H1 (cell line): ENCODE measurements at regions not wholly inside any gene's neighbourhood (a gene's known extent, or its start where the extent isn't known, plus 50 kb on each side); places are given as distances from the start of the nearest gene placed in this dataset.

Experiments used
- CTCF ChIP-seq, 3 experiments: IDR thresholded peaks; 1 replicate in 2 of 3; 2 replicates in 1 of 3; pipeline versions ENCODE4 v1.5.1 to v1.6.1; 2011; ENCODE audit warnings: low read length in 3 of 3, mild to moderate bottlenecking in 3 of 3, inconsistent platforms in 2 of 3, low read depth in 1 of 3, moderate library complexity in 1 of 3; ENCODE audit not compliant: insufficient read depth in 1 of 3; ENCODE audit errors: control extremely low read depth in 1 of 3
- EZH2 ChIP-seq: fragments of 200-600 bp; sonication (generic); IDR thresholded peaks from 2 replicates; pipeline ENCODE4 v1.7.1; 2012; ENCODE audit warnings: low read depth, mild to moderate bottlenecking, moderate library complexity, low read length, inconsistent platforms; ENCODE audit not compliant: severe bottlenecking
- RAD21 ChIP-seq, 2 experiments: IDR thresholded peaks in 1 of 2; conservative IDR thresholded peaks in 1 of 2; 2 replicates each; pipeline ENCODE4 v1.6.1; 2011; ENCODE audit warnings: low read depth in 2 of 2, low read length in 2 of 2, improper control_type of control experiment in 1 of 2, inconsistent platforms in 1 of 2, mild to moderate bottlenecking in 1 of 2, moderate library complexity in 1 of 2
- SIN3A ChIP-seq, 2 experiments: IDR thresholded peaks in 1 of 2; conservative IDR thresholded peaks in 1 of 2; 2 replicates each; pipeline ENCODE4 v1.6.1; 2011 to 2012; ENCODE audit warnings: low read length in 2 of 2, improper control_type of control experiment in 1 of 2, low read depth in 1 of 2, mild to moderate bottlenecking in 1 of 2

- TF ChIP-seq SIN3A (conservative IDR thresholded peaks at IDR 0.05 in 1 of 2, IDR thresholded peaks at IDR 0.05 in 1 of 2; ENCODE audit: low read depth in 1 of 2, low read length in 2 of 2) (no peak), RAD21 (IDR thresholded peaks at IDR 0.05 in 1 of 2, conservative IDR thresholded peaks at IDR 0.05 in 1 of 2; ENCODE audit: low read depth in 2 of 2, low read length in 2 of 2) (no peak), EZH2 (no peak), CTCF (IDR thresholded peaks at IDR 0.05; ENCODE audit: control extremely low read depth in 1 of 3, insufficient read depth in 1 of 3, low read depth in 1 of 3, low read length in 3 of 3) (no peak)
Observed at GRCh38 chrX:137479386-137479785, 86.5 kb upstream of the ZIC3 start.
